Sigmoid colon (tissue), 4 donors: ENCODE measurements at regions not wholly inside any gene's neighbourhood (a gene's known extent, or its start where the extent isn't known, plus 50 kb on each side); places are given as distances from the start of the nearest gene placed in this dataset.

Experiments
- CTCF ChIP-seq, 4 experiments: fragments of 450-650 bp in 3 of 4; fragments of 200-600 bp in 1 of 4; IDR thresholded peaks; one replicate each; pipeline ENCODE4 v1.5.1; 2016 to 2019; ENCODE audit warnings: antibody characterized with exemption in 4 of 4, mild to moderate bottlenecking in 3 of 4, moderate library complexity in 2 of 4
- POLR2AphosphoS5 ChIP-seq, 4 donors: sonication (generic); formaldehyde crosslinking; IDR thresholded peaks; one replicate each; pipeline ENCODE4 v1.6.1; 2017; ENCODE audit warnings: antibody characterized with exemption in 4 of 4

DNA sequence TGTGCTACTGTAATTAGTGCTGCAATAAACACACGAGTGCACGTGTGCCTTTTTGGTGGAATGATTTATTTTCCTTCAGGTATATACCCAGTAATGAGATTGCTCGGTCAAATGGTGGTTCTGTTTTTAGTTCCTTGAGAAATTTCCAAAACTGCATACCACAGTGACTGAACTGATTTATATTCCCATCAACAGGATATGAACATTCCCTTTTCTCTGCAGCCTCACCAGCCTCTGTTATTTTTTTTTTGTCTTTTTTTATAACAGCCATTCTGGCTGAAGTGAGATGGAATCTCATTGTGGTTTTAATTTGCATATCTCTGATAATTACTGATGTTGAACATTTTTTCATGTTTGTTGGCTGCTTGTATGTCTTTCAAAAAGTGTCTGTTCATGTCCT is 922.9 kb upstream of the LRRN3 start:
- no peak for TF ChIP-seq CTCF (IDR thresholded peaks at IDR 0.05)
- TF ChIP-seq POLR2AphosphoS5 (IDR thresholded peaks at IDR 0.05): no peak
